Chondrocyte (in vitro differentiated cells): ENCODE measurements at regions not wholly inside any gene's neighbourhood (a gene's known extent, or its start where the extent isn't known, plus 50 kb on each side); places are given as distances from the start of the nearest gene placed in this dataset.

Source experiments
- DNase-seq: peaks from one replicate; pipeline ENCODE4 v3.0.0; 2021; ENCODE audit warnings: mixed read lengths, low spot score
- H3K27ac Mint-ChIP-seq: one replicate; pipeline ENCODE4 v1.8.0; 2021; ENCODE audit warnings: mild to moderate bottlenecking, moderate library complexity, mixed read lengths; ENCODE audit not compliant: unreplicated experiment
- H3K27me3 Mint-ChIP-seq: 2 replicates; pipeline ENCODE4 v1.8.0; 2021; ENCODE audit warnings: low read depth, mixed read lengths
- H3K36me3 Mint-ChIP-seq: 2 replicates; pipeline ENCODE4 v1.8.0; 2021; ENCODE audit warnings: low read depth, mixed read lengths
- H3K4me1 Mint-ChIP-seq: 2 replicates; pipeline ENCODE4 v1.8.0; 2021; ENCODE audit warnings: low read depth, mild to moderate bottlenecking, mixed read lengths
- H3K4me3 Mint-ChIP-seq: one replicate; pipeline ENCODE4 v1.8.0; 2021; ENCODE audit warnings: mild to moderate bottlenecking, moderate library complexity, mixed read lengths; ENCODE audit not compliant: unreplicated experiment
- H3K9me3 Mint-ChIP-seq: 2 replicates; pipeline ENCODE4 v1.8.0; 2021; ENCODE audit warnings: low read depth, mixed read lengths
- TF ChIP-seq, protein P1 (sequence below): fragments of 200-600 bp; sonication (generic); IDR thresholded peaks from 2 replicates; pipeline ENCODE4 v1.5.0; 2021; ENCODE audit warnings: antibody characterized with exemption, mild to moderate bottlenecking, moderate library complexity

DNA sequence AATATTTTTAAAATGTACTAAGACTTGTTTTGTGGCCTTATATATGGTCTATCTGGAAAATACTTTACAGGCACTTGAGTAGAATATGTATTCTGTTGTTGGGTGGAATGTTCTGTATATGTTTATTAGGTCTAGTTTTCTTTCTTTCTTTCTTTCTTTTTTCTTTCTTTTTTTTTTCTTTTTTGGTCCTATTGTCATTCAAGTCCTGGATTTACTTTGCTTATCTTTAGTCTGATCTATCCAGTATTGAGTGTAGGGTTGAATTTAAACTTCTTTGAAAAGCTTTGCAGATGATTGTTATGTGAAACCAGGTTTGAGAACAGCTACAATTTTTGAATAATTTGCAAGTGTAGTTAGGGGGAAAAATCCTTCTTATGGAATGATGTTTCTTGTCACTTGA, 67.1 kb upstream of the GRIK2 start:
- no peak for DNase-seq
- no peak overlapping the region for H3K4me3 Mint-ChIP-seq
- no peaks in the 10 kb centered on the region for H3K36me3 Mint-ChIP-seq
- no peaks in the 10 kb centered on the region for H3K9me3 Mint-ChIP-seq
- H3K27me3 Mint-ChIP-seq: peaks cover 1% of the 10 kb centered on the region
- TF ChIP-seq, protein P1, sequence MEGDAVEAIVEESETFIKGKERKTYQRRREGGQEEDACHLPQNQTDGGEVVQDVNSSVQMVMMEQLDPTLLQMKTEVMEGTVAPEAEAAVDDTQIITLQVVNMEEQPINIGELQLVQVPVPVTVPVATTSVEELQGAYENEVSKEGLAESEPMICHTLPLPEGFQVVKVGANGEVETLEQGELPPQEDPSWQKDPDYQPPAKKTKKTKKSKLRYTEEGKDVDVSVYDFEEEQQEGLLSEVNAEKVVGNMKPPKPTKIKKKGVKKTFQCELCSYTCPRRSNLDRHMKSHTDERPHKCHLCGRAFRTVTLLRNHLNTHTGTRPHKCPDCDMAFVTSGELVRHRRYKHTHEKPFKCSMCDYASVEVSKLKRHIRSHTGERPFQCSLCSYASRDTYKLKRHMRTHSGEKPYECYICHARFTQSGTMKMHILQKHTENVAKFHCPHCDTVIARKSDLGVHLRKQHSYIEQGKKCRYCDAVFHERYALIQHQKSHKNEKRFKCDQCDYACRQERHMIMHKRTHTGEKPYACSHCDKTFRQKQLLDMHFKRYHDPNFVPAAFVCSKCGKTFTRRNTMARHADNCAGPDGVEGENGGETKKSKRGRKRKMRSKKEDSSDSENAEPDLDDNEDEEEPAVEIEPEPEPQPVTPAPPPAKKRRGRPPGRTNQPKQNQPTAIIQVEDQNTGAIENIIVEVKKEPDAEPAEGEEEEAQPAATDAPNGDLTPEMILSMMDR: no peak
- H3K4me1 Mint-ChIP-seq: peaks cover 12% of the 10 kb centered on the region
- H3K27ac Mint-ChIP-seq: no peak overlapping the region

DNA sequence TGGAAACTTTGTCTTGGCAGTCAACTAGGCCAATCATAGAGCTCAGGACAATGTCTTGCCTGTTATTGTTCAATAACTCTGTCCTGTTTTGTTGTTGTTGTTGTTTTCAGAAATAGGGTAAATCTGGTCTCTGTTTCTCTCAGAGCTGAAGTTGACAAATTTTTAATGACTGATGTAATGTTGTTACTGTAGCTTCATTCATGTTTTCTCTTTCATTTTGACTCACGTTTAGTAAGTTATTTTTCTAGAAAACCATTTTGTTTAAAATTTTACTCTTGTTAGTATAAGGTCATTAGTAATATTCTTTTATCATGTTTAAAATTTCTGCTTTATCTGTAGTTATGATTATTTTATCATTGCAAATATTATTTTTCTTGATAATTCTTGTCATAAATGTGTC, 51.6 kb upstream of the GRIK2 start:
- no peak for DNase-seq
- Mint-ChIP-seq H3K36me3 (no peaks in the 10 kb centered on the region), H3K4me3 (no peak overlapping the region), H3K27ac (no peak overlapping the region), H3K4me1 (no peaks in the 10 kb centered on the region), H3K27me3 (no peaks in the 10 kb centered on the region), H3K9me3 (peaks cover 13% of the 10 kb centered on the region)
- TF ChIP-seq, protein P1: no peak
